MM.1S (cell line): ENCODE measurements at regions not wholly inside any gene's neighbourhood (a gene's known extent, or its start where the extent isn't known, plus 50 kb on each side); places are given as distances from the start of the nearest gene placed in this dataset.

Experiments
- DNase-seq: peaks from one replicate; pipeline ENCODE4 v3.0.0-alpha.2; 2015
- H2AFZ ChIP-seq: fragments of 300-600 bp; sonication (generic); 2 replicates; pipeline ENCODE4 v1.6.0; 2016; ENCODE audit warnings: antibody characterized with exemption, low read length
- H3F3A ChIP-seq: fragments of 300-600 bp; sonication (generic); 2 replicates; pipeline ENCODE4 v1.6.1; 2016; ENCODE audit warnings: mild to moderate bottlenecking, antibody characterized with exemption, low read length, moderate library complexity, mixed read lengths; ENCODE audit not compliant: insufficient read depth
- H3K27ac ChIP-seq: fragments of 300-600 bp; sonication (generic); 2 replicates; pipeline ENCODE4 v1.5.1; 2016; ENCODE audit warnings: mild to moderate bottlenecking, low read length
- H3K27me3 ChIP-seq: fragments of 300-600 bp; sonication (generic); replicated peaks from 2 replicates; pipeline ENCODE4 v1.6.0; 2016; ENCODE audit warnings: low read length; ENCODE audit not compliant: insufficient read depth
- H3K36me3 ChIP-seq: fragments of 300-600 bp; sonication (generic); replicated peaks from 2 replicates; pipeline ENCODE4 v1.6.1; 2016; ENCODE audit warnings: mild to moderate bottlenecking, low read length, mixed read lengths; ENCODE audit not compliant: insufficient read depth
- H3K4me1 ChIP-seq: fragments of 300-600 bp; sonication (generic); 2 replicates; pipeline ENCODE4 v1.6.1; 2016; ENCODE audit warnings: low read length, mixed read lengths
- H3K4me2 ChIP-seq: fragments of 300-600 bp; sonication (generic); 2 replicates; pipeline ENCODE4 v1.6.0; 2016; ENCODE audit warnings: low read depth, low read length
- H3K4me3 ChIP-seq: fragments of 300-600 bp; sonication (generic); 2 replicates; pipeline ENCODE4 v1.5.1; 2016; ENCODE audit warnings: low read length, mixed read lengths
- H3K79me2 ChIP-seq: fragments of 300-600 bp; sonication (generic); 2 replicates; pipeline ENCODE4 v1.6.1; 2016; ENCODE audit warnings: mixed run types, low read length, mixed read lengths
- H3K9ac ChIP-seq: fragments of 300-600 bp; sonication (generic); 2 replicates; pipeline ENCODE4 v1.6.1; 2016; ENCODE audit warnings: low read length, mixed read lengths
- H3K9me2 ChIP-seq: fragments of 300-600 bp; sonication (generic); replicated peaks from 2 replicates; pipeline ENCODE4 v1.6.1; 2016; ENCODE audit warnings: mild to moderate bottlenecking, low read length, mixed read lengths; ENCODE audit not compliant: insufficient read depth
- H3K9me3 ChIP-seq: fragments of 300-600 bp; sonication (generic); replicated peaks from 2 replicates; pipeline ENCODE4 v1.6.1; 2016; ENCODE audit warnings: mild to moderate bottlenecking, low read length, mixed read lengths; ENCODE audit not compliant: insufficient read depth
- H4K20me1 ChIP-seq: fragments of 300-600 bp; sonication (generic); 2 replicates; pipeline ENCODE4 v1.6.1; 2016; ENCODE audit warnings: mild to moderate bottlenecking, low read length, moderate library complexity, mixed read lengths; ENCODE audit not compliant: insufficient read depth
- CTCF ChIP-seq: fragments of 300-600 bp; sonication (generic); IDR thresholded peaks from 2 replicates; pipeline ENCODE4 v1.5.1; 2016; ENCODE audit warnings: antibody characterized with exemption, low read length, mixed read lengths
- EZH2 ChIP-seq: fragments of 300-600 bp; sonication (generic); optimal IDR thresholded peaks from 2 replicates; pipeline ENCODE3; 2017; ENCODE audit warnings: low read depth, mild to moderate bottlenecking, antibody characterized with exemption, low read length, mixed read lengths
- EZH2phosphoT487 ChIP-seq: fragments of 300-600 bp; sonication (generic); IDR thresholded peaks from 2 replicates; pipeline ENCODE4 v1.6.1; 2018; ENCODE audit warnings: antibody characterized with exemption, low read length

- Histone ChIP-seq H3K9ac (no peak overlapping the region), H3K4me3 (no peak overlapping the region), H3K36me3 (no peaks in the 10 kb centered on the region), H3K9me3 (no peaks in the 10 kb centered on the region), H3K4me2 (no peak overlapping the region), H2AFZ (no peak overlapping the region), H3K79me2 (no peaks in the 10 kb centered on the region), H3F3A (no peaks in the 10 kb centered on the region), H3K9me2 (no peaks in the 10 kb centered on the region), H3K27ac (no peak overlapping the region), H3K27me3 (no peaks in the 10 kb centered on the region), H3K4me1 (no peaks in the 10 kb centered on the region), H4K20me1 (no peaks in the 10 kb centered on the region)
- DNase-seq, result no peak
- TF ChIP-seq EZH2phosphoT487 (no peak), CTCF (no peak), EZH2 (no peak)
These were observed 302.1 kb downstream of the FZD1 start for GRCh38 chr7:91566402-91566732.

GRCh38 chr7:91567081-91568012 is 303.1 kb downstream of the FZD1 start:
- Histone ChIP-seq H3K27me3 (no peaks in the 10 kb centered on the region), H3K4me1 (no peaks in the 10 kb centered on the region), H3F3A (no peaks in the 10 kb centered on the region), H3K79me2 (no peaks in the 10 kb centered on the region), H3K36me3 (no peaks in the 10 kb centered on the region), H3K4me3 (no peak overlapping the region), H3K27ac (no peak overlapping the region), H3K9me2 (no peaks in the 10 kb centered on the region), H4K20me1 (no peaks in the 10 kb centered on the region), H3K9me3 (no peaks in the 10 kb centered on the region), H3K9ac (no peak overlapping the region), H3K4me2 (no peak overlapping the region), H2AFZ (no peak overlapping the region)
- DNase-seq, result no peak
- TF ChIP-seq EZH2phosphoT487 (no peak), EZH2 (no peak), CTCF (no peak)

GRCh38 chr7:91568138-91568537 is 303.9 kb downstream of the FZD1 start:
- Histone ChIP-seq H2AFZ (no peak overlapping the region), H3K9ac (no peak overlapping the region), H3K36me3 (no peaks in the 10 kb centered on the region), H3K9me3 (no peaks in the 10 kb centered on the region), H4K20me1 (no peaks in the 10 kb centered on the region), H3K27me3 (no peaks in the 10 kb centered on the region), H3K9me2 (no peaks in the 10 kb centered on the region), H3K4me2 (no peak overlapping the region), H3K4me1 (no peaks in the 10 kb centered on the region), H3K79me2 (no peaks in the 10 kb centered on the region), H3F3A (no peaks in the 10 kb centered on the region), H3K27ac (no peak overlapping the region), H3K4me3 (no peak overlapping the region)
- TF ChIP-seq CTCF (no peak), EZH2 (no peak), EZH2phosphoT487 (no peak)
- no peak for DNase-seq
